SH-SY5Y (cell line): ENCODE measurements at regions not wholly inside any gene's neighbourhood (a gene's known extent, or its start where the extent isn't known, plus 50 kb on each side); places are given as distances from the start of the nearest gene placed in this dataset.

Experiments used
- GATA2 ChIP-seq: IDR thresholded peaks from 2 replicates; pipeline ENCODE4 v1.6.1; 2011; ENCODE audit warnings: mild to moderate bottlenecking, low read depth, low read length
- GATA3 ChIP-seq: IDR thresholded peaks from 2 replicates; pipeline ENCODE4 v1.6.1; 2011; ENCODE audit warnings: low read depth, mild to moderate bottlenecking, low read length, moderate library complexity

DNA sequence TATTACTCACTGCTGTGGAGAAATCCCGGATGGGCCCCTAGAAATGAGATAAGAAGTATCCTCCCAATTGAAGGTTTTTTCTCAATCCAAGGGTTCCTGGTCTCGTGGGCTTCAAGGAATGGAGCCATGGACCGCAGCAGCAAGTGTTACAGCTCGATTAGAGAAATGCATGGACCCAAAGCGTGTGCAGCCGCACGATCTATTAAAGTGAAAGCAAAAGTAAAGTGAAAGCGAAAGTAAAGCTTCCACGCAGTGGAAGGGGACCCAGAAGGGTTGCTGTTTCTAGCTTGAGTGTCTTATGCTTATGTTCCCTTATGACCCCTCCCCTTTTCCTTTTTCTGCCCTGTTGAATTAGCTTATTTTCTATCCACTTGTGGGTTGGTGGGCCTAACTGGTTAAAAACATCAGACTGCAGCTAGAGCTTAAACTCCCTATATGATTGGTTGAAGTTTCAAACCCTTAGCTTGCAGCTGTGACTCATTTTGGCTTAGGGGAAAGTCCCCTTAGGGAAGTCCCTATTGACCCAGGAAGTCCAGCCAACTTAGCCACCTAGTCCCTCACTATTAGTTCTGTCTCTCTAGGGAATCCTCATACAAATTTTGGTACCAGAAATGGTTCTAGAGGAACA, 1111.8 kb downstream of the TAF11L14 start:
- TF ChIP-seq GATA3 (no peak), GATA2 (no peak)
